GM19328 (cell line): ENCODE measurements at regions not wholly inside any gene's neighbourhood (a gene's known extent, or its start where the extent isn't known, plus 50 kb on each side); places are given as distances from the start of the nearest gene placed in this dataset.

Experiments
- ATAC-seq: cut with Tn5 transposase; IDR thresholded peaks from one replicate; pipeline ENCODE4 v1.9.1; 2021; ENCODE audit warnings: mild to moderate bottlenecking, moderate library complexity; ENCODE audit not compliant: unreplicated experiment

DNA sequence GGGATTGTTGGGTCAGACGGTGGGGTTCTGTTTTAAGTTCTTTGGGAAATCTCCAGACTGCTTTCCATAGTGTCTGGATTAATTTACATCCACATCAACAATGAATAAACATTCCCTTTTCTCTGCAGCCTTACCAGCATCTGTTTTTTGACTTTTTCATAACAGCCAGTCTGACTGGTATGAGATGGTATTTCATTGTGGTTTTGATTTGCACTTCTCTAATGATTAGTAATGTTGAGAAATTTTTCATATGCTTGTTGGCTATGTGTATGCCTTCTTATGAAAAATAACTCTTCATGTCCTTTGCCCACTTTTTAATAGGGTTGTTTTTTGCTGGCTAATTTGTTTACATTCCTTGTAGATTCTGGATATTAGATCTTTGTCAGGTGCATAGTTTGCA, 140.8 kb upstream of the CNTN1 start:
- ATAC-seq = no peak

DNA sequence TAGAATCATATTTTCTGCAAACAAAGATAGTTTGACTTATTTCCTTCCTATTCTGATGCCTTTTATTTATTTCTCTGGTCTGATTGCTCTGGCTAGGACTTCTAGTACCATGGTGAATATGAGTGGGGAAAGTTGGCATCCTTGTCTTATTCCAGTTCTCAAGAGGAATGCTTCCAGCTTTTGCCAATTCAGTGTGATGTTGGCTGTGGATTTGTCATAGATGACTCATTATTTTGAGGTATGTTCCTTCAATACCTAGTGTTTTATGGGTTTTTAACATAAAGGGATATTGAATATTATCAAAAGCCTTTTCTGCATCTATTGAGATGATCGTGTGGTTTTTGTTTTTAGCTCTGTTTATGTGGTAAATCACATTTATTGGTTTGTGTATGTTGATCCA, 139.4 kb upstream of the CNTN1 start:
- ATAC-seq = no peak

DNA sequence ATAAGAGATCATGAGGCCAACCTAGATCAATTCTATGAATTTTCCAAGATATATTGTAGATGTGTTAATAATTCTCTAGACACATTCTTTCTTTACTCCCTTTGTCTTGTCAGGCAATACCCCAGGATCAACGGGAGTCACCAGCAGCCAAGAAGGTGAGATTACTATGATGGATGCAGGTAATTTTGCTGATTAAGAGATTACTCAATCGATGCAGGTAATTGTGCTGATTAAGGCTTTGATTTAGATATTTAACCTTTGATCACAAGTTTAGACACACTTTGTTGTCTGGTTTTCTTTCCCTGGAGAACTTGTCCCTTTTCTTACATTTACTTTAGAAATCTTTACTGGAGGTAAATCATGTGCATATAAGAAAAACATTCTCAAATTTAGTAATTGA, 134.3 kb upstream of the CNTN1 start:
- no peak for ATAC-seq

DNA sequence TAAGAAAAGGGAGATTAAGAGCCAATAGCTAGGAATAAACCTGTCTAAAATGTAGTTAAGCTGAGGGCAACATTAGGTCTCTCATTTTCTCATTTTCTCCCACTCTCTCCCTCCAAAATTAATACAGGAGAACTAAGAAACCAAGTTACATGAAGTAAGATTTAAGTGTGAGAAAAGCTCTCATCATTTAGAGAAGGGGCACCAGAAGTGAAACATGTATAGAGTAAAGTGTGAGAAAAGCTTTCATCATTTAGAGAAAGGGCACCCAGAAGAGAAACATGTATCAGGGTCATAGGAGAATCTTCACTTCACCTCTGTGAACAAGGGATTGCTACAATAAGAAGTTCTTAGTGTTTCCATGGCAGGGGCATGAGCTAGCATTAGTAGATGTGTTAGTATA, 132.4 kb upstream of the CNTN1 start:
- ATAC-seq = no peak

DNA sequence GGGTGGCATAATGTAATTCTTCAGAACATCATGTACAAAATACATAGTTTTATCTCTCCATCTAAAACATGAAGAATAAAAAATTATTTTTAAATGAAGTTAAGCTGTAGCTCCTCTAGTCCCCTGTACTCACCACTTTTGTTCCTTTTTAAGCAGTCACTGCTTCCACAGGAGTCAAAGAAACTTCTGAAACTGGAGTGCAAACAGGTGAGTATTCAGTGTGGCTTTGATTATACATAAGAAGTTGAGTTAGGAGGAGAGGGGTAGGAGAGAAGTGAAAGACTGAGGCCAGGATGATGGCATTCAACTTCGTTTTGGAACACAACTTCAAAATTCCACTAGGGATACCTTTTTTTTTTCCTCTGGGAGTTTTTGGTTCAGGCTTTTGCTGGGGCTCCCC, 131.4 kb upstream of the CNTN1 start:
- no peak for ATAC-seq

DNA sequence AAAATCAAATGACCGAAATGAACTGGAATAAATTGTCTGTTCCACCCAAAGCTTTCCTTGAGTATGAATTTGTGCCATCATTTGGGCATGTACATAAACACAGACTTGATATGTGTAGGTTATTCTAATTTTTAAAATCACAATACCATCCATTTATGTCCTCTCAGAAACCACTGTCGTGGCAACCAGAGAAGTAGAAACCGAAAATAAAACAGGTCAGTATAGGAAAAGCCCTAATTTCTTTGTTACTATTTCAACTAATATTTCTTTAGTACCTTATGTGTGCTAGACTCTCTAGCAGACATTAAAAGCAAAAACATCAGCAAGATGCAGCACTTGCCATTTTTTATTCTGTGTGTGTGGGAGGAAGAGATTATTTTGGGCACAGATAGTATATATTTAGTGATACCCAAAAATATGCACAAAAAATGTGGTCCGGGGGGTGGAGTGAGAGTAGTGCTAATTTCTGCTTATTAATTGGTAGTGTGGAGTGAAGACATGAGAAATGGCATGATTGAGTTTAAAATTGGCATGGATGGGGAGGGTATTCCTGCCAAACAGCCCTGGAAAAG, 130.8 kb upstream of the CNTN1 start:
- ATAC-seq = peak; percentile 46

DNA sequence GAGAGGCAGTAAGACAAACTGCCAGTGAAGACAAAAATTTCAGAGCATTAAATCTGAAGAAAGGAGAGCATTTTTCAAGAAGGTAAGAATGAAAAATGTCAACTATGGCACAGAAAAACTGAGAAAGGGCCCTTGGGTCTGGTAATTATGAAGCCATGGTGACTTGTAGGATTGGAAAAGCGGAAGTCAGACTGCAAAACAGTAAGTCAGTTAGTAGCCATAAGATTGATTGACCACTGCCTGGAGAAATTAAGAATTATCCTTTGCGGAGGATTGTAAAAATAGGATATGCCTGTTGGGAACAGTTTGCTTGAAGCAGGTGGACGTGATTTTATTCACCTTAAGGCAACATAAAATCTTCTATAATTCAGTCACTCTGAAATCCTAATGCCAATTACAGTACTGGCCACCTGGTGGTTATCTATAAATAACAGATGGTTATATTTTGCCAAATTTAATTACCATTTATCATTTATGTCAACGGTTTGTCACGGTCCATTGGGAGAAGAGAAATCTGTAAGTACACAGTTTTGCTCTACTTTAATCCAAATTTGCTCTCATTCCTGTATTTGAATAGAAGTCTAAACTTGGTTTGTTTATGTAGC, 127.1 kb upstream of the CNTN1 start:
- ATAC-seq = no peak

DNA sequence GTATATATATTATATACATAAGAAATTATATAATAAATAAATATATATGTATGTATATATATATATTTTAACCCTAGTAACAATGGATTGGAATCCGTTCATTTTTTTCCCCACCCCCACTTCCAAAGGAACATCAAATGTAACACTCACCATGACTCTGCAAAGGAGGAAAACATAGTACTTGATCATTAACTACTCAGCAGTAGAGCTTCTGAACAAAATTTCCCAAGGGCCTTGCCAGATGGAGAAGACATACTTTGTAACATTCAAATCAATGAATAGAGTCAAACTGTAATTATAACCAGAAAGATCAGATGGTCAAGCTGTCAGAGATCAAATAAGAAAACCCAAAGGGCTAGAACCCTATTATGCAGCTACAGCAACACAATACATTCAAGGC, 126.0 kb upstream of the CNTN1 start:
- no peak for ATAC-seq

DNA sequence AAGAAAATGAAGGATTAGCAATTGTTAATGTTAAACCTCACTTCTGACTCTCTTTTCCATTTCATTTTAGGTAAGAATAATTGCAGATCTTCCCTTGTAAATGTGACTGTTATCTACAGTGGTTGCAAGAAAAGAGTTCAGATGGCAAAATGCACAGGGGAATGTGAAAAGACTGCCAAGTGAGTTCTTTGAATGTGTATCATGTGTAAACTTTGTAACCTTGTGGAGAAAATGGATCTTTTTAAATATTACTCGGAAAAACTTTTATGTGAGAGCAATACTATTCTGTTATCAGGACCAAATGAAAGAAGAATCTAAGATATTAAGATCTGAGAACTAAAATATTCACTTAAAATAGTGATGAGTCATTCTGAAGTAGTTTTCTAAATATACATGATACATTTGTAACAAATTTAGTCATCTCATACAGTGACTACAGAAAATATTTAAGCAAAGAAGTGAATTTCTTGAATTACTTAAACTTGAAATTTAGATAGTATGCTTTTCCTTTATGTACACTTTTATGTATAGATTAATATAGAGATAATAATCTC, 122.5 kb upstream of the CNTN1 start:
- no peak for ATAC-seq

DNA sequence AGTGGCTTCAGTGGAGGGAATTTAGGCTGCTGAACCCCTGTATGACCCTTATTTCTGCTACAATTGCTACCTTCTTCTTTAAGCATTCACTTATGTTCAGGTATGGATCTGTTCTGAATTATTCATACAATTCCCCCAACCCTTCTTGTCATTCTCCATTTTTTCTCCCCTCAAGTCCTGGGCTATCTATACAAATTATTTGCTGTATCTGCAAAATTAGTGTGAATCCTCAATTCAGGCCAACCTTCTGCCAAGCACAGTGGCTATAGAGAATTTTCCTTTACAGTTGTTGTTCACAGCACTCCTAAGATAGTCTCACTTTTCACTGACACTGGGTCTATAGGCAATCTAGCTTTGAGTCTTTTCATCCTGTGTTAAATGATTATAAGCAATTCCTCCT, 119.2 kb upstream of the CNTN1 start:
- ATAC-seq = no peak

DNA sequence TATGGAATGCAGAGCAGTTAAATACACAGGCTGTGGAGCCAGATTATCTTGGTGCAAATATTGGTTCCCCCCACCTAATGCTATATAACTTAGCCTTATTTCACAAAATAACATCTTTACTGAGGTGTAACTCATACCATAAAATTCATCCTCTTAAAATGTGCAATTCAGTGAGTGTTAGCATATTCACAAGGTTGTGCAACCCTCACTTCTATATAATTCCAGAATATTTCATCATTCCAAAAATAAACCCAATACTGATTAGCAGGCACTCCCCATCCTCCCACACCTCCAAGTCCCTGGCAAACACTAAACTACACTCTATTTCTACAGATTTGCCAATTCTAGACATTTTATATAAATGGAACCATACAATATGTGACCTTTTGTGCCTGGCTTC, 116.3 kb upstream of the CNTN1 start:
- ATAC-seq = no peak

DNA sequence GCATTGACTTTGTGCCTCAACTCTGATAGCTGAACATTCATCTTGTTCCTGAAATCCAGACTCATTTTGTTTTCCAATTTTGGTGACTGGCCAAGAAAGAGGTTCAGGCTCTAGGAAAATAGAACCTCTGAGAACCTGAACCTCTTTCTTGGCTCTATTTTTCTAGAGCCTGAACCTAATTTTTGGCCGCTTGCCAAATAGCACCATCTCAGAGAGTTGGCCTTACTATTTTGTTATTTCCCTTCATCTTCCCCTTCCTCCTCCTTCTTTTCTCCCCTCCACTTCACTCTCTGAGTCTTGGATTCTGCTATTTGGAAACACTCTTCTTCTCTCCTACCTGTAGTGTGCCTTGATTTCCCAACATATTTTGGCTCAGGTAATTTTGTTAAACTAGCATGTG, 114.4 kb upstream of the CNTN1 start:
- no peak for ATAC-seq

DNA sequence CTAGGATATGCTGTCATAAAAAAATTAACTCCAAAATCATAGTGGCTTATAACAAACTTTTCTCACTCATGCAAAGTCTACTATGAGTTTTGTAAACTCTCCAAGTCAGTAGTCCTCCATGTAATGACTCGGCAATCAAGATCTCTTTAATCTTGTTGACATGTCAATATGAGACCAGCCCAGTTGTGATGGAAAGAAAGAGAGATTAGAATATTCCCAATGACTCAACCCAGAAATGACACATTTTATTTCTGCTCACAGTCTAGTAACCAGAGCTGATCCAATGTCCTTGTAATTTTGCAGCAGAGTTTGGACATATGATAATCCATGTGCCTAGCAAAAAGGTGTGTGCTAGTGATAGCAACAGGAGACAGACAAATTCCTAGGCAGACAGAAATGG, 112.6 kb upstream of the CNTN1 start:
- ATAC-seq = no peak

DNA sequence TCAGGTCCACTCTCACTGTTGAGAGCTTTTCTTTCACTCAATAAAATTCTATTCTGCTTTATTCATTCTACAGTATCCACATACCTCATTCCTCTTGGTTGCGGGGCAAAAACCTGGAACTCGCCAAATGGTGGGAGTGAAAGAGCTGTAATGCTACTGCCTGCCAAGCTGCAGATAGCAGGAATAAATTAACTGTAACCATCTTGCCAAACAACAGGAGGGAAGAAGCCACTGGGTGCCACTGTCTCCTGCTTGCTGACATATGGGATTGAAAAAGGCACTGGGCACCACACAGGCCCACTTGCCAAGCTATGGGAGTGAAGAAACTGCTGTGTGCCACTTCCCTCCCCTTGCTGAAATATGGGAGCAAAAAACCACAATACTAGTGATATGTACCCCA, 111.9 kb upstream of the CNTN1 start:
- no peak for ATAC-seq

DNA sequence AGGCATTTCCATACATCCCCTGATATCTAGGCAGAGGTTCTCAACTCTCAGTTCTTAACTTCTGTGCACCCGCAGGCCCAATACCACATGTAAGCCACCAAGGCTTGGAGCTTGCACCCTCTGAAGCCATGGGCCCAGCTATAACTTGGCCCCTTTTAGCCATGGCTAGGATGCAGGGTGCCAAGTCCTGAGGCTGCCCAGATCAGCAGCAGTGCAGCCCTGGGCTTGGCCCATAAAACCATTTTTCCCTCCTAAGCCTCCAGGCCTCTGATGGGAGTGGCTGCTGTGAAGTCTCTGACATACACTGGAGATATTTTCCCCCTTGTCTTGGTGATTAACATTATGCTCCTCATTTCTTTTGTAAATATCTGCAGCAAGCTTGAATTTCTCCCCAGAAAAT, 110.3 kb upstream of the CNTN1 start:
- ATAC-seq = no peak

DNA sequence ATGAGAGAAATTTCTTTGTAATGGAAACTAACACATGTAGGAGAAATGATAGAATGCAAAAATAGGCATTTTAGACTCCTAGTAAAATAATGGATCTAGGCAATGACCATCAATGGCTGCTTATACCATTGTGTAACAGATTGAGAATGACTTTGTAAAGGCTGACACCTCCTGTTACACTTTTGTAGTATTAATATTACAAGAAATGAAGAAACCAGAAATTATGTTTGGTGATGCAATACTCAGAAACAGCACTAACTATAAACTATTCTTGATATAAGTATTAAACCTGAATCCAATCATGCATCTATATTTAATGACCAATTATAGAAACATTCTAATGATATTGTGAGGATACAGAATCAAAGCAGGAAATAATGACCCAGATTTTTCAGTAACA, 108.5 kb upstream of the CNTN1 start:
- no peak for ATAC-seq

DNA sequence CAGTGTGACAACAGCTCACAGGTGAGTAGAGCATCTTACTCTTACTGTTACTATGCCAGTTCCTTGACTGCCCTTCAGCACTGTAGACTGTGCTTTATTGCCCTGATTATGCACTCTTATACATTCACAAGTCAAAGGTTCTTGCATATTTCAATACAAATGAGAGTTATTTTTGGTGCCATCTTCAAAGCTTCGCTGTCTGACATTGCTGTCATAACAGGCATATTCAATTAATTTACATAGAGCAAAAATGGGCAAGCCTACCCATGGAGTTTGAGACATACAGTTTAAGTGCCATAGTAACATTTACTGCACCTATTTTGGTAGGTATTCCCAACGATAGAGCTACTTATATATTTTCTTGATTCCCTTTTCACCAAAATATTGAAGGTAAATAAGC, 107.5 kb upstream of the CNTN1 start:
- ATAC-seq = no peak

DNA sequence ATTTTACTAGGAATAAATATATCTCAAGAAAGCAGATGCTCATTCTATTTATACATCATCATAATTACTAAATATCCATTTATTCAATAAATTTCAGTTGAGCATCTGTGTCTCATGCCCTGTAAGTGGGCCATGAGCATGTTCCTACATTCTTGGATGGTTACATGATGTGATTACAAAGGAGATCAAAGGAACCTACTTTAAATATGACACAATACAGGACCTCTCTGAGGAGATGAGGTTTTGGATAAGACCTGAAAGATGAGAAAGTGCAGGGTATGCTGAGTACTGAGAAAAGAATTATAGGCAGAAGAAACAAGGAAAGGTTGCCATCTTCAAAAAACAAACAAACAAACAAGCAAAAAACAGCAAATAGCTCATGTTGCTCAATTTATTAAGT, 105.4 kb upstream of the CNTN1 start:
- no peak for ATAC-seq

DNA sequence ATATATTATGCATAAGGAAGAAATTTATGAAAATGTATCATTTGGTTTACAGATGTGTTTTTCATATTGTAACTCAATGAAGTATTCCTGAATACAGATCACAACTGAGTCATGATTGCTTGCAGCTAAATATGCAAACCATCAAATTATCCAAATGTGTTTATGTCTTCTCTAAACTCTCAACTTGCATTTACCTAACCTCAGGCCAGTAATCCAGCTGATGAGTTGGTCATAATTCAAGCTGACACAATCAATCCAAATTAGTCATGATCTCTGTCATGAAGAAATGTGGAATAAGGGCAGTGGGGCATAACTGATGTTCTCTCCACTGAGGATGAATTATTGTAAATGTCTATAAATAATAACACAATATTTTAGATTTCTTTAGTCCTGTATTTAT, 104.8 kb upstream of the CNTN1 start:
- no peak for ATAC-seq

DNA sequence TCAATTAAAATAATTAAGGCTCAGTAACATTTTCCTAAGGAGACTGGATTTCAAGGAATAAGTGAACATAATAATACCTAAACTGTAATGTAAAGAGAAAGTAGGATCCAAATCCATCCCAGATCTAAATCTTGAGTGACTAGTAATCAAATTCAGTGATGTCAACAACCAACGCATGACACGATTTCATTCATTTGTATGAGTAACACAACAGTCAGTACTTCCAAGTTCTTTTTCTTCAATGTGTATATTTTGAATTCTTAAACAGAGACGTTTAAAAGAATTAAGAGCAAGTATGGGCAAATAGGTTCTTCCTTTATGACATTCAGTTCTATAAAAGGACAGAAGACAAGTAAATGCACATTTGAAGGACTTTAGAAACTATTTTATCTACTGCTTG, 104.3 kb upstream of the CNTN1 start:
- ATAC-seq = no peak

DNA sequence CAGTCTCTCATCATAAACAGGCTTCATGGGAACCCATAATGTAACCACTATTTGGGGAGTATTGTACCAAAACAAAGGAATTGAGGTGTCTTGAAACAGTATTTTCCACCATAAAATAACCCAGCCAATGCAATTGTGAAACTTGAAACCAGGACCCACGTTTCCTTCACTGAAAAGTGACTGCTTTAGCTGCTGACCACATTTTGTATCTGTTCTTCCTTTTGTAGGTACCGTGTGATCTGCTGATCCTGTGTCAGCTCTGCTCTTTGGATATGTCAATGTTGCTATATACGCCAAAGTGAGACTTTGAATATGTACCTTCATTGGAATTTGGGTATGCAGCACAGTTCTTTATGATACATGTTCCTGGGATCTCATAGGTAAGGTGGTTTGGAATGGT, 95.1 kb upstream of the CNTN1 start:
- no peak for ATAC-seq

DNA sequence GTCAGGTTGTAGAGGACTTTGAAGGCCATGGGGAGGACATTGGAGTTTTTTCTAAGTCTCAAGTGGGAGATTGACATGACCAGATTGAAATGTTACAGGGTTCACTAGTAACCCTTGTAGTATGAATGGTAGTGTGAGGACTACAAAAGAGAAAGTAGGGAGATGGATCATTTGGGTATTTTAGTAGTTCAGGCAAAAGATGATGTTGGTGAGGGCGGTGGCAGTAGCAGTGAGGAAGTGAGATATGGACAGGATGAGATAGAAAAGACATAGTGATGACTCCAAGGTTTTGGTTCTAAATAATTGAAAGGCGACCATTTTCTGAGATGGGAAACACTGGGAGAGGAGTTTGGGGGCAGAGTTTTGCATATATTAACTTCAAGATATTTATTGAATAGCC, 94.2 kb upstream of the CNTN1 start:
- ATAC-seq = no peak

DNA sequence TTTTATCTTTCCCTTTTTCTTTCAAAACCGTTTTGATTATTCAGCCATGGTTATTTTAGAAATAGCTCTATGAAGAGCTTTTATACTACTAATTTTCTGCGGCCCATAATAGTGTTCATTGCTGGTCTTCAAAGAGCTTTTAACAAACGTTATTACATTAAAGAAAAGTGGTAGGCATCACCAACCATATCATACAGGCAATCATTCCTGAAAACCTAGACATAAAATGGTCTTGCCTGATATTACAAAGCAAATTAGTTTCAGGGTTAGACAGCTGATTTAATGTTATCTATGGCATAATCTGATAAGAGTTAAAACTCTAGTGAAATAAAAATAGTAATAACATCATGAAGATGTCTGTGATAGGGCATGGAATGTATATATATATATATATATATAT, 89.7 kb upstream of the CNTN1 start:
- no peak for ATAC-seq
